HG02763 (cell line): ENCODE measurements at regions not wholly inside any gene's neighbourhood (a gene's known extent, or its start where the extent isn't known, plus 50 kb on each side); places are given as distances from the start of the nearest gene placed in this dataset.

Source experiments
- ATAC-seq: cut with Tn5 transposase; IDR thresholded peaks from one replicate; pipeline ENCODE4 v1.9.1; 2021; ENCODE audit warnings: mild to moderate bottlenecking, moderate library complexity; ENCODE audit not compliant: unreplicated experiment

- ATAC-seq: no peak
Observed at GRCh38 chr15:93257920-93258319, 168.9 kb upstream of the RGMA start.

- ATAC-seq: no peak
Observed at GRCh38 chr15:93253681-93254080, 164.7 kb upstream of the RGMA start.

GRCh38 chr15:93252780-93253179 is 163.8 kb upstream of the RGMA start:
- no peak for ATAC-seq

- no peak for ATAC-seq
Observed at GRCh38 chr15:93250950-93251349, 161.9 kb upstream of the RGMA start.

- no peak for ATAC-seq
Observed at GRCh38 chr15:93250209-93250608, 161.2 kb upstream of the RGMA start.

- ATAC-seq: no peak
Observed at GRCh38 chr15:93249623-93250022, 160.6 kb upstream of the RGMA start.

- ATAC-seq: no peak
Observed at GRCh38 chr15:93247466-93248121, 158.6 kb upstream of the RGMA start.

- ATAC-seq: no peak
Observed at GRCh38 chr15:93246266-93247242, 157.5 kb upstream of the RGMA start.

GRCh38 chr15:93245661-93246042 is 156.6 kb upstream of the RGMA start:
- no peak for ATAC-seq

GRCh38 chr15:93244696-93245660 is 156.0 kb upstream of the RGMA start:
- no peak for ATAC-seq

- no peak for ATAC-seq
Observed at GRCh38 chr15:93243573-93243972, 154.6 kb upstream of the RGMA start.

- ATAC-seq: no peak
Observed at GRCh38 chr15:93241696-93242585, 152.9 kb upstream of the RGMA start.

- no peak for ATAC-seq
Observed at GRCh38 chr15:93239993-93240392, 151.0 kb upstream of the RGMA start.

- no peak for ATAC-seq
Observed at GRCh38 chr15:93239591-93239990, 150.6 kb upstream of the RGMA start.

GRCh38 chr15:93238641-93239040 is 149.6 kb upstream of the RGMA start:
- no peak for ATAC-seq

GRCh38 chr15:93235926-93236780 is 147.1 kb upstream of the RGMA start:
- no peak for ATAC-seq

GRCh38 chr15:93235269-93235668 is 146.3 kb upstream of the RGMA start:
- ATAC-seq: no peak

- no peak for ATAC-seq
Observed at GRCh38 chr15:93233710-93234109, 144.7 kb upstream of the RGMA start.

GRCh38 chr15:93232845-93233244 is 143.8 kb upstream of the RGMA start:
- no peak for ATAC-seq
